ENCODE measurements at regions not wholly inside any gene's neighbourhood (a gene's known extent, or its start where the extent isn't known, plus 50 kb on each side); places are given as distances from the start of the nearest gene placed in this dataset.

DNA sequence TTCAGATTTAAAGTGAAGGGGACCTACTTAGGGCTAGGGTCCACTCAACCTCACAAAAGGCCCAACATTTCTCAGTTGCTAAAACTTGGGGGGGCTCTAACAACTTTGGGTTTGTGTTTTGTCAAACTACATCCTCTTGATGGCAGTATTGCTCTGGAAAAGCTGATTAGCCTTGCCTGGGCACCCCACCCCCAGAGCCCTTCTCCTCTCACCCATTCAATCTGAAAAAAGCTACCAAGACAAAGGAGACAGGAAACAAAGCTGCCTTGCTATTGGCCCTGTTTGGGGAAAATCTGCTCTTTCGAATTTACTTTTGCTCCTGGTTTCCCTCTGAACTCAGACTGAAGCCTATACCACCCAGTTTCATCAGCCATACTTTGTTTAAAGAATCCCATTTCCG, 195.2 kb upstream of the STK26 start:
- TF ChIP-seq GATA2 (IDR thresholded peaks at IDR 0.05; ENCODE audit: low read depth, low read length), result no peak
- TF ChIP-seq GATA3 (IDR thresholded peaks at IDR 0.05; ENCODE audit: low read depth, low read length), result no peak
